ENCODE measurements at regions not wholly inside any gene's neighbourhood (a gene's known extent, or its start where the extent isn't known, plus 50 kb on each side); places are given as distances from the start of the nearest gene placed in this dataset.

DNA sequence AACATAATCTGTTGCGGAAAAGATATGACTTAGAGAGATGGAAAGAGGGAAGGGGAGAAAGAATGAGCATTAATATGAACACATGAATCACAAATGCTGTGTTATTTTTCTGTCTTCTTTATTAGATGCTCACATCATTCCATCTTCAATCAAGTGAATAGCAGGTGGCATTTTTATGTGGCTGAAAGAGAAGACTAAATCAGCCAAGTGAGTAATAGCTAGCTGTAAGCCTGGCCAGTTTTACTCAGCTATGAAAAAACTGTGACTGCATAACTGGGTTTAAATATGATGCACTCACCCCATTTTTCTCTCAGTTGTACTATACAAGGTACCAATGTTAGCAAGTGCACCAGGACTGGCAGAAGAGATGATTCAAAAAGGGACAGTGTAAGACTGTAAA is 571.1 kb downstream of the JRKL start:
- H3K4me3 ChIP-seq (replicated peaks in 1 of 2; ENCODE audit: low read depth in 2 of 2, low read length in 2 of 2): no peak overlapping the region
- TF ChIP-seq, protein P1, sequence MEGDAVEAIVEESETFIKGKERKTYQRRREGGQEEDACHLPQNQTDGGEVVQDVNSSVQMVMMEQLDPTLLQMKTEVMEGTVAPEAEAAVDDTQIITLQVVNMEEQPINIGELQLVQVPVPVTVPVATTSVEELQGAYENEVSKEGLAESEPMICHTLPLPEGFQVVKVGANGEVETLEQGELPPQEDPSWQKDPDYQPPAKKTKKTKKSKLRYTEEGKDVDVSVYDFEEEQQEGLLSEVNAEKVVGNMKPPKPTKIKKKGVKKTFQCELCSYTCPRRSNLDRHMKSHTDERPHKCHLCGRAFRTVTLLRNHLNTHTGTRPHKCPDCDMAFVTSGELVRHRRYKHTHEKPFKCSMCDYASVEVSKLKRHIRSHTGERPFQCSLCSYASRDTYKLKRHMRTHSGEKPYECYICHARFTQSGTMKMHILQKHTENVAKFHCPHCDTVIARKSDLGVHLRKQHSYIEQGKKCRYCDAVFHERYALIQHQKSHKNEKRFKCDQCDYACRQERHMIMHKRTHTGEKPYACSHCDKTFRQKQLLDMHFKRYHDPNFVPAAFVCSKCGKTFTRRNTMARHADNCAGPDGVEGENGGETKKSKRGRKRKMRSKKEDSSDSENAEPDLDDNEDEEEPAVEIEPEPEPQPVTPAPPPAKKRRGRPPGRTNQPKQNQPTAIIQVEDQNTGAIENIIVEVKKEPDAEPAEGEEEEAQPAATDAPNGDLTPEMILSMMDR (IDR thresholded peaks at IDR 0.05; ENCODE audit: low read depth, low read length): no peak
- no peak for DNase-seq (ENCODE audit: low read depth in 2 of 2)

DNA sequence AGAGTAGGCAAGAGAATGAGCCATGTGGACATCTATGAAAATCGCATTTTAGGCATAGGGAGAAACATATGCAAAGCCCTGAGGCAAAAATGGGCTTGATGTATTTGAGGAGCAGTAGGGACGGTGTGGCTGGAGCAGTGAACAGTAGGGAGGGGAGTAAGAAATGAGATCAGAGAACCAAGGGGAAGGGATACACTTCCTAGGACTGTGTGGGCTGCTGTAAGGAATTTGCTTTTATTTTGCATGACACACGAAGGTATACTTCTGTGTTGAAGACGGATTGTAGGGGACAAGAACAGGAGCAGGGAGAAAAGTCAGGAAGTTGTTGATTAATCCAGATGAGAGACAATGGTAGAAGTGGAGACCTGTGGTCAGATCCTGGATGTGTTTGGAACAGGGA is 572.1 kb downstream of the JRKL start:
- TF ChIP-seq, protein P1 (IDR thresholded peaks at IDR 0.05; ENCODE audit: low read depth, low read length): no peak
- DNase-seq (ENCODE audit: low read depth in 2 of 2): no peak

DNA sequence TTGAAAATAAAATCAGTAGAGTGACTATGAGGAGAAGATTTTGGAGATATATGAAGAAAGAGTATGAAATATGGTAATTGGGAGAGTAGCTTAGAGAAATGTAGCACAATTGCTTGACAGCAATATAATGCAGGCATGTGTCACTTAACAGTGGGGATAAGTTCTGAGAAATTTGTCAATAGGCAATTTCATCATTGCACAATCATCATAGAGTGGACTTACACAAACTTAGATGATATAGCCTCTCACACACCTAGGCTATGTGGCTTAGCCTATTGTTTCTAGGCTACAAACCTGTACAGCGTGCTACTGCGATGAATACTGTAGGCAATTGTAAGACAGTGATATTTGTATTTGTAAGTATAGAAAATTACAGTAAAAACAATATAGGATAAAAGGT is 573.6 kb downstream of the JRKL start:
- DNase-seq (ENCODE audit: low read depth in 2 of 2): no peak
- no peak overlapping the region for H3K4me3 ChIP-seq (replicated peaks in 1 of 2; ENCODE audit: low read depth in 2 of 2, low read length in 2 of 2)
- TF ChIP-seq, protein P1 (IDR thresholded peaks at IDR 0.05; ENCODE audit: low read depth, low read length): no peak

More for the DNA sequence above, 572.1 kb downstream of the JRKL start:
- no peak overlapping the region for H3K4me3 ChIP-seq (replicated peaks in 1 of 2; ENCODE audit: low read depth in 2 of 2, low read length in 2 of 2)

DNA sequence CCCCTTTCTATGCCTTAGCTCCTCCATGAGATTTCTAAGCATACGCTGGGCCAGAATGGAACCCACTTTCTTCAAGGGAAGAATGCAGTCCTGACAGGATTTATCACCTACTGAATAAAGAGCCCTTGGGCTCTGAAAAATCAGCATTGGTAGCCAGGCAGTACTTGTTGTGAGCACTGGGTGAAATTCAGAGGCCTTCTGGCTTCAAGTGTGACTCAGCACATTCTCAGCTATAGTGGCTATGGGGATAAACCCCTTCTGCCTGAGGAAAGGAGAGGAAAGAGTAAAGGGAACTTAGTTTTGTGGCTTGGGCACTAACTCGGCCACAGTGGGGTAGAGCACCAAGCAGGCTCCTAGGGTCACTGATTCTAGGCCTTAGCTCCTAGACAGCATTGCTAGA is 574.8 kb downstream of the JRKL start:
- peak in 1 of 2 donors; percentile 3 for DNase-seq (ENCODE audit: low read depth in 2 of 2)
- TF ChIP-seq, protein P1 (IDR thresholded peaks at IDR 0.05; ENCODE audit: low read depth, low read length): no peak
- no peak overlapping the region for H3K4me3 ChIP-seq (replicated peaks in 1 of 2; ENCODE audit: low read depth in 2 of 2, low read length in 2 of 2)

DNA sequence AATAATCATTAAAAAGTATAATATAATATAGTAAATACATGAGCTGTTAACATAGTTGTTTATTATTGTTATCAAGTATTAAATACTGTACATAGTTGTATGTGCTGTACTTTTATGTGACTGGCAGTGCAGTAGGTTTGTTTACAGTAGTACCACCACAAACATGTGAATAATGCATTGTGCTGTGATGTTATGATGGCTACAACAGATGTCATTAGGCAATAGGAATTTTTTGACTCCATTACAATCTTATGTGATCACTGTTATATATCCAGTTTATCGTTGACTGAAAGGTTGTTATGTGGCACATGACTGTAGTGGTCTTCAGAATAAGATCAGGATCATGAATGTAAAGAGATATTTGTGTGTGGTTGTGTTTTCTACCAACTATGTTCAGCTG is 577.8 kb downstream of the JRKL start:
- no peak overlapping the region for H3K4me3 ChIP-seq (replicated peaks in 1 of 2; ENCODE audit: low read depth in 2 of 2, low read length in 2 of 2)
- DNase-seq (ENCODE audit: low read depth in 2 of 2): peak; percentile 1 to 7
- TF ChIP-seq, protein P1 (IDR thresholded peaks at IDR 0.05; ENCODE audit: low read depth, low read length): no peak

DNA sequence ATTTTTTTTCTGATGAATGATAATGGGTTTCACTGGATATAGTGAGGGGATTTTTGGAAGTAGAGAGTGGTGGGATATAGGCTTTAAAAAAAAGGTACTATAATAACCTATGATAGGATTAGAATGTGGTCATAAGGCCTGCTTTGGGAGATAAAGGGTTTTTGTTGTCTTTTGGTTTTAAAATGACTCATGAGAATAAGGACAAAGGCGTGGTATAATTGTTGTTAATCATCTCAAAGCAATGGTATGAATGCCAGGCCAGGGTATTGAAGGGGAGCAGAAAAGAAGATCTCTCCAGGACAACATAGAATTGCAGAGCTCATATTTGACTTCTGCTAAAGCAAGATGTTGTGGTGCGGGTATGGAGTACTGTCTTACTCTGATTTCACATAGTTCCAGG is 579.4 kb downstream of the JRKL start:
- no peak overlapping the region for H3K4me3 ChIP-seq (replicated peaks in 1 of 2; ENCODE audit: low read depth in 2 of 2, low read length in 2 of 2)
- peak; percentile 0 to 5 for DNase-seq (ENCODE audit: low read depth in 2 of 2)
- TF ChIP-seq, protein P1 (IDR thresholded peaks at IDR 0.05; ENCODE audit: low read depth, low read length): no peak

DNA sequence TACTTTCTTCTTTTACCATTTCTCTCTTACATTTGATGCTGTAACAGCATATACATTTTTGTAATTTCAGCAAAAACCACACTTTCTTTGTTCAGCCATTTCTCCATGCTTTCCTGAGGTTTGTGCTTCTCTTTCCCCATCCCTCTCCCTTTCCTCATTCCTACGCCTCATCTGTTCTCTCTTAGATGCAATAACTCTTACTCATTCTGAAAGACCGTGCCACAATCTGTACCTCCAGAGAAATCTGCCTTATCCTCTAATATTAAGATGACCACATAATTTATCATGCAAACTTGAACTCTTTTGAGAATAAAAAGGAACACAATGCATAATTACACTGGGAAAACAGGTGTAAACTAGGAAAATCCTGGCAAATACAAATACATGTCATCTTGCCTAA is 588.9 kb downstream of the JRKL start:
- TF ChIP-seq, protein P1 (IDR thresholded peaks at IDR 0.05; ENCODE audit: low read depth, low read length): no peak
- H3K4me3 ChIP-seq (replicated peaks in 1 of 2; ENCODE audit: low read depth in 2 of 2, low read length in 2 of 2): no peak overlapping the region
- no peak for DNase-seq (ENCODE audit: low read depth in 2 of 2)
